HEK293T (cell line): ENCODE measurements at regions not wholly inside any gene's neighbourhood (a gene's known extent, or its start where the extent isn't known, plus 50 kb on each side); places are given as distances from the start of the nearest gene placed in this dataset.
"Not testable (repeated sequence)": the region's sequence is repeated elsewhere in the genome, so short reads cannot be mapped to it uniquely, and the experiment has no call there.

Experiments
- ARNT ChIP-seq: fragments of 450-650 bp; IDR thresholded peaks from 2 replicates; pipeline ENCODE4 v1.6.1; 2017; ENCODE audit warnings: mild to moderate bottlenecking
- BHLHE40 ChIP-seq: fragments of 450-650 bp; IDR thresholded peaks from 2 replicates; pipeline ENCODE4 v1.6.1; 2016; ENCODE audit warnings: mild to moderate bottlenecking, moderate library complexity, borderline replicate concordance
- ELF4 ChIP-seq: fragments of 450-650 bp; IDR thresholded peaks from 2 replicates; pipeline ENCODE4 v1.6.1; 2017; ENCODE audit warnings: antibody characterized with exemption
- FOXA1 ChIP-seq: fragments of 450-650 bp; IDR thresholded peaks from 2 replicates; pipeline ENCODE4 v1.6.1; 2016; ENCODE audit warnings: mild to moderate bottlenecking
- FOXK2 ChIP-seq: fragments of 450-650 bp; IDR thresholded peaks from 2 replicates; pipeline ENCODE4 v1.6.1; 2016; ENCODE audit warnings: mild to moderate bottlenecking
- FOXM1 ChIP-seq: fragments of 450-650 bp; IDR thresholded peaks from 2 replicates; pipeline ENCODE4 v1.6.1; 2017; ENCODE audit warnings: mild to moderate bottlenecking, borderline replicate concordance
- SP1 ChIP-seq: fragments of 450-650 bp; IDR thresholded peaks from 2 replicates; pipeline ENCODE4 v1.6.1; 2017
- SUZ12 ChIP-seq: fragments of 450-650 bp; IDR thresholded peaks from 2 replicates; pipeline ENCODE4 v1.6.1; 2016; ENCODE audit warnings: mild to moderate bottlenecking
- TARDBP ChIP-seq: fragments of 450-650 bp; IDR thresholded peaks from 2 replicates; pipeline ENCODE4 v1.6.1; 2016
- TF ChIP-seq, protein P1 (sequence below): fragments of 450-650 bp; IDR thresholded peaks from 2 replicates; pipeline ENCODE4 v1.6.1; 2016

DNA sequence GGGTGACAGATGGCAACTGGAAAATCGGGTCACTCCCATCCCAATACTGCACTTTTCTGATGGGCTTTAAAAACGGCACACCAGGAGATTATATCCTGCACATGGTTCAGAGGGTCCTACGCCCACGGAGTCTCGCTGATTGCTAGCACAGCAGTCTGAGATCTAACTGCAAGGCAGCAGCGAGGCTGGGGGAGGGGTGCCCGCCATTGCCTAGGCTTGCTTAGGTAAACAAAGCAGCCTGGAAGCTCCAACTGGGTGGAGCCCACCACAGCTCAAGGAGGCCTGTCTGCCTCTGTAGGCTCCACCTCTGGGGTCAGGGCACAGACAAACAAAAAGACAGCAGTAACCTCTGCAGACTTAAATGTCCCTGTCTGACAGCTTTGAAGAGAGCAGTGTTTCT, 158.7 kb upstream of the MOCS2 start:
- TF ChIP-seq TARDBP, BHLHE40, SUZ12, FOXM1, FOXA1, SP1, ELF4, FOXK2, ARNT: not testable (repeated sequence)
- TF ChIP-seq, protein P1, sequence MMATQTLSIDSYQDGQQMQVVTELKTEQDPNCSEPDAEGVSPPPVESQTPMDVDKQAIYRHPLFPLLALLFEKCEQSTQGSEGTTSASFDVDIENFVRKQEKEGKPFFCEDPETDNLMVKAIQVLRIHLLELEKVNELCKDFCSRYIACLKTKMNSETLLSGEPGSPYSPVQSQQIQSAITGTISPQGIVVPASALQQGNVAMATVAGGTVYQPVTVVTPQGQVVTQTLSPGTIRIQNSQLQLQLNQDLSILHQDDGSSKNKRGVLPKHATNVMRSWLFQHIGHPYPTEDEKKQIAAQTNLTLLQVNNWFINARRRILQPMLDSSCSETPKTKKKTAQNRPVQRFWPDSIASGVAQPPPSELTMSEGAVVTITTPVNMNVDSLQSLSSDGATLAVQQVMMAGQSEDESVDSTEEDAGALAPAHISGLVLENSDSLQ: not testable (repeated sequence)
